IPS-NIHi11 (cell line): ENCODE measurements at regions not wholly inside any gene's neighbourhood (a gene's known extent, or its start where the extent isn't known, plus 50 kb on each side); places are given as distances from the start of the nearest gene placed in this dataset.
"Not testable (repeated sequence)": the region's sequence is repeated elsewhere in the genome, so short reads cannot be mapped to it uniquely, and the experiment has no call there.

ENCODE experiments used
- DNase-seq: peaks from one replicate; pipeline ENCODE4 v3.0.0; 2012; ENCODE audit warnings: mixed read lengths, low spot score

- DNase-seq = no peak
Measured at GRCh38 chr10:61612450-61612849, 50.3 kb upstream of the CABCOCO1 start.

GRCh38 chr10:61612009-61612408 is 50.7 kb upstream of the CABCOCO1 start:
- DNase-seq = no peak

- DNase-seq = no peak
Measured at GRCh38 chr10:61609701-61610100, 53.0 kb upstream of the CABCOCO1 start.

GRCh38 chr10:61608255-61609033 is 54.3 kb upstream of the CABCOCO1 start:
- DNase-seq = no peak

- peak; percentile 21 for DNase-seq
Measured at GRCh38 chr10:61606959-61607907, 55.5 kb upstream of the CABCOCO1 start.

DNA sequence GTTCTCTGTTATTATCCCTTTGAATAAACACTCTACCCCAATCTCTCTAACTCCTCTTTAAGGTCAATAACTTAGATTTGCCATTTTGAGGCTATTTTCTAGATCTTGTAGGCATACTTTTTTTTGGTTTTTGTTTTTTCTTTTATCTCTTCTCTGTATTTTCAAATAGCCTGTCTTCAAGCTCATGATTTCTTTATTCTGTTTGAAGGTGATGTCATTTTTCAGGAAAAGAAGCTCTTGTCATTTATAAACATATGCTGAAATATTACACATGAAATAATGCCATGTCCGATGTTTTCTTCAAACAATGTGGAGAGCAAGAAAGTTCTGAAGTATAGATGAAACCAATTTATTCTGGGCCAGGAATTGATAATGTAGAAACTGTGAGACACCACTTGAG is 57.5 kb upstream of the CABCOCO1 start:
- DNase-seq = no peak

DNA sequence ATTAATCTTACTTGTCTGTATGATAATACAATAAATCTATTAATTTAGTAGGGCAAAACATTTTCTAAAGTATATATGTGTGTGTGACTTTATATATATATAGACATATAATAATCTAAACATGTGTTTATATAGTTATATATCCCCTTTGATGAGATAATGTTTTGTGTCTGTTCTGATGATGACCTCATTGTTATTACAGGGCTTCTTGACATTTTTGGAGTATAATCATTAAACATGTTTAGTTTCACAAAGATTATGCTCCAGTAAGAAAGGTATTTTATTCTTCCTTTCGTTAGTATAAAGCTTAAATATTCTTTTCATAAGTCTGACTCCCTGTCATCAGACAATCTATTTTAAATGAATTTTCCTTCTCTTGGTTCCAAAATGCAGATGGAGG is 62.3 kb upstream of the CABCOCO1 start:
- DNase-seq = no peak

- no peak for DNase-seq
Measured at GRCh38 chr10:61594430-61594829, 68.3 kb upstream of the CABCOCO1 start.

GRCh38 chr10:61592581-61592980 is 70.1 kb upstream of the CABCOCO1 start:
- peak; percentile 52 for DNase-seq

GRCh38 chr10:61589547-61590243 is 73.0 kb upstream of the CABCOCO1 start:
- DNase-seq = no peak

DNA sequence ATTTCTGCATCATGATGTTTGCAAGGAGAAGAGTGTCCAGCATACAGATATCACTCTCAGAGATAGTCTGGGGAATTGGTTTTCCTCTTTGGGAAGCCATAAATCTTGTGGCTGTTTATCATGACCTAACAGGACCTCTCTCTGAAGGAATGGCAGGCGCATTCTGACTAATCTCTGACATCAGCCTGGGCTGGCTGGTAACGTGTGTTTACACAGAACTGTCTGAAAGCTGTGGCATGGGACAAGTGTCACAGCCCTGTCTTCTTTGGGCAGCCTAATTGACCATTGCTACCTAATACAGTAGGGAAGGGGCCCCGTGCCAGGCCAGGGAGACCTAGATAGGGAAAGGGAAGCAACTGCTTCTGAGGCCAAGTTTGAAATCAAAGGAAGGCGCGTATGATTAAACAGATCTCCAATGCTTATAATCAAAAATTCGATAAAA is 73.9 kb upstream of the CABCOCO1 start:
- DNase-seq = no peak

DNA sequence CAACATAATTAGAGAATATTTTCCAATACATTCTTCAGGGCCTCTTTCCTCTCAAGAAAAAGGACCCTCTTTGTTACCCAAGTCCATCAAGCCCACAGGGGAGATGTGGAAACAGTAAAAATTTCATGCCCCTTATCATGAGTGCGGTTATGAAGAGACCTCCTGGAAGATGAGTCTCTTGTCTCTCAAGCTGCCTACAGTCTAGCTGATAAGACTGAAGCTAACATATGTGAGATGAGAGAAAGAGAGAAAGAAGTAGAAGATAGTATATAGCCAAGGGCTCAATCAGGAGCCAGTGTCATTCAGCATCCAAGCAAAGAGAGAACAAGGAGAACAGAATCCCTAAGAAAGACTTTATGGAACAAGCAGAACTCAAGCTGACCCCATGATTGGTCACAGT is 75.9 kb upstream of the CABCOCO1 start:
- DNase-seq = no peak

DNA sequence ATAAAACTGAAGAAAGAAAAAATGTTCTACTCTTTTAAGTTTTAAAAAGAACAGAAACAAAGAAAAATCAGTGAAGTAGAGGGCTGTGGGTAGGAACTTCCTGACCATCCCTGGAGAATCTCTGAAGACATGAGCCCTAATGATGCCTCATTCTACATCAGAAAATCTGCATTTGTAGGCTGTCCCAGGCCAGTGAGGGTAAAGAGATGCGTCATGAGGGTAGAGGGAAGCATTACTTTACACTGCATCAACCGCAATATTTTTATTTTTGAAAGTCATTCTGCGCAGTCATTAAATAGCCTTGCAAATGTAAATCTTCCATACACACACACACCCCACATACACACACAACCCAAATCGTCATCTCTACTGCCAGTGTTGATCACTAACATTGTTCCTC is 82.1 kb upstream of the CABCOCO1 start:
- DNase-seq = no peak

DNA sequence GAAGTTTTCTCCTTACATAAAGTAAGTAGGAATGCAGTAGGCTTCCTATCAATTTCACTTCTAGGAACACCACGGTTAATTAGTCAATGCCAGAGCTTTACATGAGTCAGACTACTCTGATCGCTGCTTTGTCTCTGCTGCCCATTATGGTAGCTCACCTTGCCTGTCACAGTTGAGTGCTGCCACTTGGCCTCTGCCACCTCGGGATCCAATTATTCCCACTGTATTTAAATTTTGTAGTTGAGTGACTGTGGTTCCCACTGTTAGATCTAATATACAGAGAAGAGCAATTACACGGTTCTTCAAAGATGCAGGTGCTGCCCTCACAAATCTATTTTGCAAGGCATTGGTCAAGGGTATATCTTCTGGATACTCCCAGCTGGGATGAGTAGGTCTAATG is 92.5 kb upstream of the CABCOCO1 start:
- DNase-seq = not testable (repeated sequence)

DNA sequence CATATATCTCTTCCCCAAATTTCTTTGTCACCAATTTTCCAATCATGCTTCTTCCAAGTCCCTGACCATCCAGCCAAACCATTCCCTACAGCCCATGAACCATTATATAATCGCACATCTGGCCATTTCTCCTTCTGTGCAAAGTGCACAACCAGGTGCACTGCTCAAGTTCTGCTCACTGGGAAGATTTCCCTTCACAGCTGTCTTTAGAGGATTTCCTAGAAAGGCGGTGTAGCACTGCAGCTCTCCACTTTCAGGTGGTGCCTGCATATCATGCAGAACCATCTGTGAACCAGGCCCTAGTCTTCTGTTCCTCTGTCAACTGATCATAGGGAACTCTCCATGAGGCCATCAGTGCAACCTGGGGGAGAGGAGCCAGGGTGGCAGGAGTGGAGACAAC is 95.0 kb upstream of the CABCOCO1 start:
- DNase-seq = no peak

DNA sequence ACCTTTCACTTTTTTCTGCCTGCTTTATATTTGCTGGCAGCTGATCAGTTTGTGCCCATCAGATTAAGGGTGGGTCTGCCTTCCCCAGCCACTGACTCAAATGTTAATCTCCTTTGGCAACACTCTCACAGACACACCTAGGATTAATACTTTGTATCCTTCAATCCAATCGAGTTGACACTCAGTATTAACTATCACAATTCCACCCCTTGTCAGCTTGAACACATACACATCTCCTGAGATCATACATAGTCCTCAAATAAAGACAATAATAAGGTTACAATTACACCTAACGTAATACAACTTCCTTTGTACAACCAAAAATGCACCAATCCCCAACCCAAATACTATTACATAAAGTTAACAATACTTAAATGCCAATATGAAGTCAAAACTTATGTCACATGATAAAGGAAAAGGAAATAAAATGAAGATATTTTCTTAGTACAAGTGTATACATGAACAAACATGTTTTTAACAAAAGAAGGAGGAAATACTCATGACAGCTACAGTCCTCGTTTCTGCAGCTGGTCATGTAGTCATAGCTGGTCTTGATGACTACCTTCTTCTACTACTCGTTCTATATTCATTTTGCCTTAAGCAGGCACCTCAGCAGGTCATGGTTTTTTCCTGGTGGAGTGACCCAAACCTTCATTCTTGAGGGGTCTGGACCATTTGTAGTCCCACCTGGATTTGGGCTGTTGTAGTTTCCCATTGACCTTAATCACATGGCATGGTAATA is 96.7 kb upstream of the CABCOCO1 start:
- DNase-seq = no peak

DNA sequence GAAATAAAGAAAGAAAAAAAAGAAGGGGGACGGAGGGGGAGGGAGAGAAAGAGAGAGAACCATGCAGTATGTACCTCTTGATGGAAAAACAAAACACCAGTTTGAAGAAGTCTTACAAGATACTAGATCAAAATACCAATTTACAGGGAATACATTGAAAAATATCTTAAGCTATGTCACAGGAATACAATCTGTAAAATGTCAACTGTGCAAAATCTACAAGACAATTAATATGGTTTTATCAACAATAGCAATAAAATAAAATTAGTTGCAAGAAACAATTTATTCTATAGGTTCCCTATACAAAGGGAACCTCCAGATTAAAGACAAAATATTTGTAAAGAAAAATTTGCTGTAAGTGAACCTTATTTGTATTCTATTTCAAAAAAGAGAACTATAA is 98.3 kb upstream of the CABCOCO1 start:
- DNase-seq = no peak

GRCh38 chr10:61559615-61560014 is 103.1 kb upstream of the CABCOCO1 start:
- DNase-seq = no peak

DNA sequence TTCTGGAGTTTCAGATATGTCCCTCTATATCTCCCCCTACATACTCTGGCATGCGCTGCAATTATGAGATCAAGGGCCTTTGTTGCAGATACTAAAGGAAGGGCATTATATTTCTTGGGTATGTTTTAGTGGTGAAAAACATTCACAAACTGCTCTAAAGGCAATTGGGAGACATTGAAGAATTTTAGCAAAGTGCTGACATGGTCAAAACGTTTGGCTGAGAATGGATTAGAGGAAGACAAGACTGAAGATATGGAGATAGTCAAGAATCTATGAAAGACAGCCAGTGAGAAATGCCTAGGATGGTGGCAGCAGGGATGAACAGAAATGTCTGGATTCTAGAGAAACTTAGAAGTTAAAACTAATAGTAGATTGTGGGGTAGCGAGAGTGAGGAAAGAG is 104.5 kb upstream of the CABCOCO1 start:
- no peak for DNase-seq

DNA sequence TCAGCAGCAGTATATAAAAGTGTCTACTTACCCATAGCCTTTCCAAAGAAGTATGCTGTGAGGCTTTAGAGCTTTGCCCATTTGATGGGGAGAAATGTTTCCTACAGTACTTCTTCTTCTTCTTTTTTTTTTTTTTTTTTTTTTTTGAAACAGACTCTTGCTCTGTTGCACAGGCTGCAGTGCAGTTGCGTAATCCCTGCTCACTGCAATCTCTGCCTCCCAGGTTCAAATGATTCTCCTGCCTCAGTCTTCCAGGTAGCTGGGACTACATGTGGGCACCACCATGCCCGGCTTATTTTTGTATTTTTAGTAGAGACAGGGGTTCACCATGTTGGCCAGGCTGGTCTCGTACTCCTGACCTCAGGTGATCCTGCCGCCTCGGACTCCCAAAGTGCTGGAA is 101.7 kb upstream of the TMEM26 start:
- no peak for DNase-seq

DNA sequence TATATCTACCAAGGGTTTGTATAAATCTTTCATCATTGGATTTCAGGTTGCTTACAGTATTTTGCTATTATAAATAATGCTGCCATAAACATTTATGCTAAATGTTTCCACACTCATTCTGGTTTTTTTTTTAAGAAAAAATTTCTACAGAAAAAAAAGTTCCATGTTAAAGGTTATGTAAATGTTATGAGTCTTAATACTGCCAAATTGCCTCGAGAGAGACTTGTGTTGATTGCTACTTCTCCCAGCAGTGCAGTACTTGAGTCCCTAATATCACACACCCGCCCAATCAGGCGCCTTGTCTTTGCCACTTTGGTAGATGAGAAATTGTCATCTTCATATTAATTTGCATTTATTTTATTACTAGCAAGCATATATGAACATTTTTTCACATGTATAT is 96.7 kb upstream of the TMEM26 start:
- DNase-seq = no peak

DNA sequence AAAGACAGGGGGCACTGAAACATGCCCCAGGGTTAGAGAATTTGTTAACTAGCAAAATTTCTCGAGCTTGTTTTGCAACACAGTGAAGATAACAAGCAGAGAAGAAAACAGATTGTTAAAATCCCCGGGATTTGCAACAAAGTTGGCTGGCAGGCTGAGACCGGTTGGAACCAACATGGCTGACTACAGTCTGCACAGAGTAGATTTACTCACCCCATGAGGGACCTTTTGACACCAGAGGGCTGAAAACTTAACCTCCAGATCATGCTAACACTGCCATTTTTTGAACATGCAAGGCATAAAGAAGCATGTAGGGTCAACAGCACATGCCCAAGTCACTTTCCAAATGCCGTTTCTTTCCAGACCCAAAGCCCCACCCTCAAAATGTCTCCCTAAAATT is 95.2 kb upstream of the TMEM26 start:
- no peak for DNase-seq
